NCI-H2107 treated with DMSO at 0.1 percent for 48 hours (cell line): ENCODE measurements at regions not wholly inside any gene's neighbourhood (a gene's known extent, or its start where the extent isn't known, plus 50 kb on each side); places are given as distances from the start of the nearest gene placed in this dataset.
"Not testable (repeated sequence)": the region's sequence is repeated elsewhere in the genome, so short reads cannot be mapped to it uniquely, and the experiment has no call there.

ENCODE experiments used
- DNase-seq: peaks from one replicate; lab custom pipeline; 2025; ENCODE audit not compliant: unreplicated experiment; lab: John Stamatoyannopoulos, UW

DNA sequence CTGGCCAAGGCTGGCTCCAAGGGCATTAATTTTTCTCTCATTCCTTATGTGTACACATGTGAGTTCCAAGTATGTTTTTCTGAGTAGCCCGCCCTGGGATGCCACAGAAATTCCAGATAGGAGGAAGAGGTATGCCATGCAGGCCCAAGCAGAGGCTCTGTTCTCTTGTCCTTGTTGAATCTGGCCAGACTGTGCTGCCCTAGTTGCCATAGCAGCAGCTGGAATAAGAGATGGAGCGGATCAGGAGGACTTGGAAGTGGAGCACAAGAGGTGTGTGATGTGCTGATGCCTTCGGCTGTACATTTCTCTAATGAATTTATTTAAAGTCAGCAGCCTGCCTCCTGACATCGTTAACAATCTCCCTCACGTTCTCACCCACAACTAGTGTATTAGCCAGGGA, 235.6 kb upstream of the RPS23 start:
- DNase-seq: no peak

DNA sequence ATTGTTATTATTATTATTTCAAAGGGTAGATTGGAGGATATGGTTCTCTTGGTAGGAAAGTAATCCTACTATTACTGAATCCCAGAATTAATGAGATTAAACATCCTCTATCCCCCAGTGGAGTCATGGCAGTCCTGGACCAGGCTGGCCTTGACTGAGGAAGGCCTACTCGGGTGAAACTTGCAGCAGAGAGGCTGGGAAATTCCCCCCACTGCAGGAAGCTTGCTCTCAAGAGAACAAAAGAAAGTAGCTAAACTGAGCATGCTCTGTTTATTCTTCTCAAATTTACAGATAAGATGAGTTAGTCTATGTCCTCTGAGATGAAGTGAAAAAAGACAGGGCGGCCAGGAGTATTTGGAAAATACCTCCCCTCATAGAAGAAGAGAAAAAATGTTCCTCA, 233.9 kb upstream of the RPS23 start:
- no peak for DNase-seq

DNA sequence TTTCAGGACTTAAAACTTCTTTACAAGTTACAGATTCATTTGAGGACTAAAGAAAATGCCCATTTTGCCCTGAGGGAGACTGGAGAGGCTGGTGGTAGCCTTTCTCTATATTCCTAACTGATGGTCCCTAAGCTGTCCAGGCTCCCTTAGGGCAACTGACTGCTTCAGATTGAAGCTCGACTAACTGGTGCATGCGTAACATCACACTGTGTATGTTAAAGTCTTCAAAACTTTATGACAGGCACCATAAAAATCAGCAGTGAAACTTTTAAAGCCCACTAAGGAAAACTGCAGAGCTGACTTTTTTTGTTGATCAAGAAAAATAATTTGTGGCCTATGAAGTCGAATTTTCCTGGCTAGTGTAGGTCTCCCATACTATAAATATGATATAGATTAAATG, 233.0 kb upstream of the RPS23 start:
- DNase-seq: no peak

DNA sequence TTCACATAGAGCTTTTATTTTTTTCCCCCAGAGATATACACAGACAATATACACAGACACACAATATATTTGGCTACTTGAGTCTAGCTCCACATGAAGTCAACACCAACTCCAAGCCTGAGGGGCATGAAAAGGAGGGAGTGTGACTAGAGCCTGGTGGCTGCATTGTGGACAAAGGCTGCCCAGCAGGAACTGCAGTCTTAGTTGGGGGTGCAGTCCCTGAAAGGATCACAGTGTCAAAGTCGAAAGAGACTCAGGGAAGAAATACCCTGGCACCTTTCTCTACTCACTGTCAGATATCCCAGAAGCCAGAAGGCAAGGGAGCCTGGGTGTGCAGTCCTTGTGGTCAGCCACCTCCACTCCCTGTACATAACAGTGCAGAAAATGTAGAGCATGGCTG, 231.6 kb upstream of the RPS23 start:
- DNase-seq: no peak

DNA sequence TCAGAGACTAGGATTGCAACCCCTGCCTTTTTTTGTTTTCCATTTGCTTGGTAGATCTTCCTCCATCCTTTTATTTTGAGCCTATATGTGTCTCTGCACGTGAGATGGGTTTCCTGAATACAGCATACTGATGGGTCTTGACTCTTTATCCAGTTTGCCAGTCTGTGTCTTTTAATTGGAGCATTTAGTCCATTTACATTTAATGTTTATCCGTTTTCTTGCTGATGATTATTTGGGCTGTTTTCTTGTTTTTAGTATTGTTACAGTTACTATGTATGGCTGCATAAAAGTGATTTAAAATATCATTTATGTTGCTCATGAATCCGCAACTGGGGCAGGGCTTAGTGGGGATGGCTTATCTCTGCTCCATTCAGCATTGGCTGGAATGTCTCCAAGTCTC, 228.2 kb upstream of the RPS23 start:
- DNase-seq: not testable (repeated sequence)

DNA sequence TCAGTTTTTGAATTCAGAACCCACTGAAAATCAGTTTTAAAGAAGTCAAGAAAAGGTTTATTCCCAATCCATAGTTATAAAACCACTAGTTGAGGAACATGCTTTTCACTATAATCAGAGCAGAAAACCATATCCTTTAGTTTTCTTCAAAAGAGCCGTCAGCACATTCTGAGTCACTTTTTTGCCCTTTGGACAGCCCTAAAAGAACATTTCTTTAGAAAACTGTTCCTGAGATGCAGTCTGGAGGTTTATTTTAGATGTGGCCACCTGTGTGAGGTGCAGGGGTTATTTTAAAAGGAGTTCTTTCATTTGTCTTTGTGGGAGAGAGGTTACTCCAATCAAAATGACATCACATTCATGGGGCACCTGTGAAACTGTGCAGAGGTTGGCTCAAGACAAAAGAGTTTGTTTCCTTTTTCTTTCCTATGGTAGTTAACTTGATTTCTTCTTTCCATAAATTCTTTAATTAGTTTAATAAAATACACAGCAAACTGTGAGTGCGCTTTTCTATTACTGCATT, 221.6 kb upstream of the RPS23 start:
- DNase-seq: no peak

DNA sequence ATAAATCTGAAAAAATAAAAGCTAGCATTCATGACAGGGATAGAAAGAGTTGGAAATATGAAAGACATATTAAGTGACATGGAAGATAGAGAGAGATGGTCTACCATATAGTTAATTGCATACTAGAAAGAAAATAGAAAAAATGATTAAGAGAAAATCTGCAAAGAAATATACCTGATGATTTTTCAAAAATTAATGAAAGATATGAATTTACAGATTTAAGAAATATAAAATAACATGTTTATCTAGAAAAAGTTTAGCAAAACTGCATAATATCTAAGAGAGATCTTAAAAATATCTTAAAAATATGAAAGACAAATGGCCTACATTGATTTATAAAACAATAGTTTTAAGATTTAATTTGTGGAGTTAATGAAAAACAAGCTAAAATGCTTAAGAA, 219.1 kb upstream of the RPS23 start:
- no peak for DNase-seq

DNA sequence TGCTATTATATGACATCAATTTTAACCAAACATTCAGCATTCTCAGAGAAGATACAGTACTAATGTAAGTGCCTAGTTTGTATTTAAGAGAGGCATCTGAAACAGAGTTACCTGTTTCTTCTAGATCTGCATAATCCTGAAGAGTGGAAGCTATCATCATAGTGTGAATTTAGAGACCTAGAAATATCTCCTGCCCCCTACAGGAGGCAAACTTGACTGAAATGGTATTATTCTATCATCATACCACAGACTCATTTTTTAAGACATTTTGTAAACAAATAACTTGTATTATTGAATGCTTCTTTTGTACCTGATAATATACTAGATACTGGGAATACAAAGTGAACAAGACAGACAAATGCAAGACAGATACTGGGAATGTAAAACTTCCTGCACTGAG, 216.8 kb upstream of the RPS23 start:
- no peak for DNase-seq

DNA sequence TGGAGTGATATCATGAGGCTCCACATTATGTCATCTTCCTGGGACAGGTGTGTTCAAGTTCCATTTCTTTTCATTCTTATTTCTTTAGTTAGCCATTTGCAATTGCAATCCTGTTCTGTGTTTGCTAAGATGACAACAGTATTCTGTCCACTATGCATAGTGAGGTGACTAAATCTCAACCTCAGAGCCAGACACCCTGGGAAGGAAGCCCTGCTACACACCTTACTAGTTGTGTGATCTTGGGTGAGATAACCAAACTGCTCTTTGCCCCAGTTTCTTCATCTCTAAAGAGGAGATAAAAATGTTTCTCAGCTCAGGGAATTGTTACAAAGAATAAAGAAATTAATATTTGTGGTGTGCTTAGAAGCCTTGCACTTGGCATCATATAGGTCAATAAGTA, 215.1 kb upstream of the RPS23 start:
- DNase-seq: no peak

DNA sequence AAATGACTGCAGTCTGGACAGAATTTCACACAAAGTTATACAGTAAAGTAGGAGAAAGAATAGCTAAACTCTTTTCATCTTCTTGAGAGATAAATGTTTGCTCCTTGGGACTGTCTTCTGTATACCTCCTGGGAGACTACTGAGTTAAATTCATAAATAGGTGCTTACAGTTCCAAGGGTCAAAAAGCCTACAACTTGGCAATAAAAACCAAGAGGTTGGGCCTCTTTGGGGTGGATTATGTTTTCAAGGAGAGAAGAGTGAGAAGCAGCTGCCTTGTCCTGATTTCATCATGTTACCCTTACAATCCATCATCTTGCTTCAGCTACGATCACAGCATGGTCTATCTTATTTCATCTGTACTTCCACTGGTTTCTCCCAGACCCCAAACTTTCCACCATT, 213.2 kb upstream of the RPS23 start:
- no peak for DNase-seq

DNA sequence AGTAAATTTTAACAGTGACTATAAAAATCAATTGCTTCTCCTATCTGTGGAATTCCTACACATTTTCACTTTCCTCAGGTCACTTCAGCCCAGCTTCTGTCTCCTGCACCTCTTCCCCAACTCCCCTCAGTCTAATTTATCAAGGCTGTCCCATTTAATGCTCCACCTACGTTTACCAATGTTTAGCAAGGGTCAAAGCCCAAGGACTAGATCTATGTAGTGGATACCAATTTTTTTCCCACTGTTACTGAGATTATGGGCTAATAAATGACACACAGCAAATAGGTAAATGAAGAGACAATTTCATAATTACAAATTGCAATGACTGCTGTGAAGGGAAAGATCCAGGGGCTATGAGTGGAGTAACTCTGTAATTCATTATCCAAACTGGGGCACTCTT, 211.5 kb upstream of the RPS23 start:
- no peak for DNase-seq

DNA sequence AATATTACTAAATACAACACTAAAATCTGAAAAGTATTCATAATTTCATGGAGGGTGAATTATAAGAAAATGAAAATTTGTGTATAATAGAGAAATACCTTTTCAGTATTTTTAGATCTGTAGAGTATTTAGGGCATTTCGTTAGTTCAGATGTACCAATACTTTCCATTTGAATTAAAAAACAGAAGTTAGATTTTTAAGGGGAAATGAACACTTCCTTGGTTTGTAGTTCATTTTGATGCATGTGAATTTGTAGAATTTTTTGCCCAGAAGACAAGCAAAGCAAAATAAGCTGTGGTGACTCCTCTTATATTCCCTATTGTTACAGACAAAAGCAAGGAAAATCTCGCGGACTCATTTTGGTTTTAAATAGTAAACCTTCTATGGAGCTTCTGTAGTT, 209.0 kb upstream of the RPS23 start:
- no peak for DNase-seq

DNA sequence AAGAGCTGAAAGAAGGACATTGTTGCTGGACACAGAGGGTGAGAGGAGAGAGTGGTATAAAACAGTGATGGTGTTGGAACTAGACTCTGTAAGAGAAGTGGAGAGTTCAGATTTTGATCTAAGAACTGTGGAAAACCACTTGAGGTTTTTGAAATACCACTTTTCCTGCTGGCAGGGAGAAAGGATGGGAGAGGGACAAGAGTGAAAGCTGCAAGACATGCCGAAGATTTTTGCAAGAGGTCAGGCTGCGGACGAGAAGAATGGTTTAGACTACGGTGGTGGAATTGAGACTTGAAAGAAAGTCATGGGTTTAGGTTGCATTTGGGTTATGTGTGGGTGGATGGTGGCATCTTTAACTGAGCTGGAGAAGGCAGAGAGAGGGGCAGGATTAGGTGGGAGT, 202.2 kb upstream of the RPS23 start:
- DNase-seq: no peak

DNA sequence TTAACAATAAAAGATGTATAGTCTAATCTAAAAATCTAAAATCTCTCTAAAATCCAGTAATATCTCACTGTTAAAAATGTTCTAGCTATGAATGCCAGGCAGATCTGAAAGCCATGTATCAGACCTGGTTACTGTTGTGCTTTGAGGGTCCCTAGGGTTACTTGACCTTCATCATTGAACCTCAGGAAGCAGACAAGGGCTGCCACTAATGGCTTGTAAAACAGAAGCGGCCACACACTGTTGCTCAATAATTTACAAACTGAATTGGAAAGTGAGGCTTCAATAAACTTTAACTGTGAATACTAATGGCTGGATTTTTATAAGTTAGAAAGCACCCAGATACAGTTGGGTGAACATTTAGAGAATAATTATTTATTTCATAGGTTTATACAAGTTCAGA, 198.0 kb upstream of the RPS23 start:
- no peak for DNase-seq

DNA sequence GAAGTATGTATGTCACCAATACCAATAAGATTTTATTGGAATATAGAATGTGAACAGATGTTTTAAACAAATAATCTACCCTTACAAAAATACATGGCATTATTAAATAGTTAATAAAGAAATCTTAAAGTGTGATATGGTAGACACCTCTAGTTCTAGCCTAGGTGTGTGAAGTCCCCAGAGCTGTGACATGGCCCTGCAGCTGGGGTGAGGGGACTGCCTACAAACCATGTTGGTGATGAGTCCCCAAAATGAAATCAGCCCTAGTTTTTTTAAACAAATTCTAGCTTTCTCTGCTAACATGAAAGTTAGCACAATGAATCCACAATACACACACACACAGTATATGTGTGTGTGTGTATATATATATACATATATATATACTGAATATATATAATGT, 195.1 kb upstream of the RPS23 start:
- DNase-seq: no peak

DNA sequence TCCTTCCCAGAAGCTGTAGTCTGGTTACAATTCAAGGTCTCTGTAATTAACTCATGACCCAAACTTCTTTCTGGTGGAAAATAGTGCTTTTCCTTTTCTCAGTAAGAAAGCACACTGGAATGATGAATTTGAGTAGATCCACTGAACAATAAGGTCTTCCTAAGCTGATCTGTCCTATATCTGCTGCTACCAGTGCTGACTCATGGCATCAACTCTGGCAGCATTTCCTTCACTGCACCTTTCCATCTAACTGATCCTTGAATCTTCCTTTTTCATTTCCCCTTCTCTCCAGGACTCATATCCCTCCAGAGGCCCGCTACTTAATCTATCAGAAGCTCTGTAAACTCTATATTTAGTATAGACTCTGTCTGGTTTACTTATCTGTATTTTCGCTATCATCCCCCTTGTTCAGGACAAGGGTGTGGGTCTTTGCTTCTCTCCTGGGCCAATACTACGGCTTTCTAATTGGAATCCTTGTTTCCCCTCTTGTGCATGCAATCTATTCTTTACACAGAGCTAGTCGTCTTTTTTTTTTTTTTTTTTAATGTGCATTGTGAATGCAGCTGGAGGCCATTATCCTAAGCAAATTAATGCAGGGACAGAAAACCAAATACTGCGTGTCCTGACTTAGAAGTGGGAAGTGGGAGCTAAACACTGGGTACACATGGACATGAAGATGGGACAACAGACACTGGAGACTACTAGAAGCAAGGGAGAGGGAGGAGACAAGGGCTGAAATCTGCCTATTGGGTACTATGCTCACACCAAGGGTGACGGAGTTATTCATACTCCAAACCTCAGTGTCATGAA, 192.2 kb upstream of the RPS23 start:
- no peak for DNase-seq

DNA sequence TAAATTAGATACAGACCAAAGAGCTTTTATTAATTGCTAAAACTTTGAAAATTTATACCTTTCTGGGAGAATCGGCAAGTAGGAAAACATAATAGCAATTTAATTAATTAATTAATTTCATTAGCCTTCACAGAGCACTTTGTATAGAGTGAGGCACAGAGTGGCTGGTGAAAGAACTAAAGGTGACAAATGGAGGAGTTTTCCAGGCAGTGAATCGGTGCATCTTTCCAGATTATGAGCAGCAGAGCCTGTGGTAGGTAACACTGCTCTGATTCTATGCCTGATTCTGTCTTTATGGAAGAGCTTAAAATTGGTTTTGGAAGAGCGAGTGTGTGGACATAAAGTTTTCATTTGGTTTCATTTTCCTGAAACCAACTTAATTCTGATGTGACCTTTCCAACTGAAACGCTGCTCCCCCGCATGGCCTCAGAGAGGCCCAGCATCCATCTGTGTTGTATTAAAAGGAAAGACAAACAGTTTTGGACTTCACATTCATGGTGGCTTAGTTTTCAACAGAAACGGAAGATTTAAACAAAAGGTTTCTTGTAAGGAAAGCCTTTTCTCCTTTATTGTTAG, 188.9 kb upstream of the RPS23 start:
- no peak for DNase-seq

DNA sequence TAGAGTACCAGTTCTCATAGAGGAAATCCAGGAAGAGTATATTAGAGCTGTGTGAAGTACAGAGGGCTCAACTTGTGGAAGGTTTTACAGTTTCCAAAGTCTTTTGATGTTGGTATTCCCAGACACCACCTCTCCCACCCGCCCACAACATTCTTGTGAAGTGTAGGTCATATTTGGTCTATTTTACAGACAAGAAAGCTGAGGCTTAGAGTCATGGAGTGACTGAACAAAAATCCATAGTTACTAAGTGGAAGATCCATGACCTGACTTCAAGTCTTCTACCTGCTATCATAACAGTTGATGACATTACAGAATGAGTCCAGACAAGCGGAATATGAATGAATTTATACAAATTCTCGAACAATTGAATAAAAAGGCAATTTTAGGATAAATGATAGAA, 187.1 kb upstream of the RPS23 start:
- no peak for DNase-seq

DNA sequence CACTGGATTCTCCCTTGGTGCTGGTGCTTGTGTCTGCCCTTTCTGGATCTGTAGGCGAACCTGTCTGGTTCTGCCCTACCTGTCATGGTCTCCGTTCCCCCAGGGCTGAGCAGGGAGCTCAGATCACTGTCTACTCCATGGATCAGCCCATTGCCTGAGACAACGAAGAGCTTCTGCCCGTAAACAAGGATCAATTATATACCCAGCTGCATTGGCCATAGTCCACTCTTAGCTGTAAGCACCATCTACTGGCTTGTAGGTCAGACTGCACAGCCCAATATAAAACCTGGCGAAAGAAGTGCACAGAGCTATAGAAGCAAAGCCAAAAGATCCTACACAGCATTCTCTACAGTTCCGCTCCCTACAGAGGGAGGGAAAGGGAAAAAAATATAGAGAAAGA, 181.5 kb upstream of the RPS23 start:
- DNase-seq: no peak

DNA sequence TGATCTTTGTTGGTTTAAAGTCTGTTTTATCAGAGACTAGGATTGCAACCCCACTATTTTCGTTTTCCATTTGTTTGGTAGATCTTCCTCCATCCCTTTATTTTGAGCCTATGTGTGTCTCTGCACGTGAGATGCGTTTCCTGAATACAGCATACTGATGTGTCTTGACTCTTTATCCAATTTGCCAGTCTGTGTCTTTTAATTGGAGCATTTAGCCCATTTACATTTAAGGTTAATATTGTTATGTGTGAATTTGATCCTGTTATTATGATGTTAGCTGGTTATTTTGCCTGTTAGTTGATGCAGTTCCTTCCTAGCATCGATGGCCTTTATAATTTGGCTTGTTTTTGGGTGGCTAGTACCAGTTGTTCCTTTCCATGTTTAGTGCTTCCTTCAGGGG, 177.2 kb upstream of the RPS23 start:
- DNase-seq: not testable (repeated sequence)

DNA sequence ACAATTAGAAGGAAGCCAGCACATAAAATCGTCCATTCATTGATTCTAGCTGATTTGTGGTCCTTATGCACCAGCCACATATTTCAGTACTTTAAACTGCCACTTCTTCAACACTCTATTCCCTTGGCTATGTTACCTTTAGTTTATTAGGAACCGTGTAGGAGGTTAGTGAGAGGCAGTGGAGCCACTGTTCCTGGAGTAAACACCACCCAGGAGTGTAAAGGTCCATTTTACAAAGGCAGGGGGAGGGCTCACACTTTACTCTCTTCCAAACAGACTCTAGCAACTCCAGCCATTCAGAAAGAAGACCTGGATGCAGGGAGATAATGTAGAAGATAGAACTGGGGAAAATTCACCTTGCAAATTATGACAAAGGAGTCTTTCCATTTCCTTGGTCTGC, 170.2 kb upstream of the RPS23 start:
- DNase-seq: no peak

DNA sequence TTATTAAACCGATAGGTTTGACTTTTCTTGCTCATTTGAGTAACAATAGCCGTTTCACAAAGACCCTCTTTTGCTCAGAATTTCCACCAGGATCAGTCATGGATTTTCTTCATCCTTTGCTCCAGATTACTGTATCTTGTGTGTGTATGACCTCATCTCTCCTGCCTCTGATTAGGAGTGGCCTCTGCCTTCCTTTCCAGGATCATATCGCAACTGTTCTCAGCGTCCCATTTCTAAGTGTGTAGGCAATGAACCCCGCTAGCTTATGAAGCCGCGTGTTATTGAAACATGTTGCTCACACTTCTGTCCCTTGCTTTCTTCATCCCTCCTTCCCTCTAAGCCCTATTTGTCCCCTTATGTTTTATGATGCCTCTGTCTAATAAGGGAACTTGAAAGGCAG, 169.8 kb upstream of the RPS23 start:
- no peak for DNase-seq

DNA sequence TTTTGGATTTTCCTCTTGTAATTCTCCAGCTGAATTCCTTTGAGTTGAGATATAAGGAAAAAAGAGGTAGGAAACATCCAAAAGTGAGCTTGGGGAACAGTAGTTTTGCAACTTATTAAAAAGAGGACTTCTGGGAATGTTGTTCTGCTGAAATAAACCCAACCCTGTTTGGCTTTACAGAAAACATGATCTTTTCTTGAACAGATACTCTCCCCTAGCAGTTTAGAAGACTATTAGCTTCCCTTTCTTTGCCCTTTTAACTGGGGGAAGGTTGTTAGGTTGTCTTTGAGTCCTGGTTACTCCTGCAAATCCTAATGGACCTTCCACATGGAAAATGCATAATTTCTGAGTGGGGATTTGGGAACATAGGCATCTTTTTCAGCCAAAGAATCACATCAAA, 168.7 kb upstream of the RPS23 start:
- DNase-seq: no peak
